CD4-positive, alpha-beta memory T cell (primary cell): ENCODE measurements at regions not wholly inside any gene's neighbourhood (a gene's known extent, or its start where the extent isn't known, plus 50 kb on each side); places are given as distances from the start of the nearest gene placed in this dataset.
A peak's percentile ranks its signal among the peaks of the same experiment; 100 is the strongest.

Source experiments
- CTCF ChIA-PET: fragments of 350-600 bp; sonication (Branson Sonifier 250); formaldehyde crosslinking; loops from one replicate; lab custom pipeline; 2021; ENCODE audit warnings: inconsistent platforms; ENCODE audit not compliant: partially characterized antibody; lab: Charles Lee
- POLR2A ChIA-PET: fragments of 350-600 bp; sonication (Branson Sonifier 250); formaldehyde crosslinking; loops from one replicate; lab custom pipeline; 2021; ENCODE audit not compliant: partially characterized antibody; lab: Charles Lee
- DNase-seq, 5 donors: peaks; one replicate each; pipeline versions ENCODE4 v3.0.0 to v3.0.0-alpha.2; 2020 to 2022; ENCODE audit warnings: mixed read lengths in 1 of 5
- H3K27ac ChIP-seq: one replicate; pipeline ENCODE4 v1.7.0; 2013; ENCODE audit warnings: low read depth, low read length
- H3K27me3 ChIP-seq: 2 replicates; pipeline ENCODE4 v1.7.0; 2013; ENCODE audit warnings: mild to moderate bottlenecking, low read length, moderate library complexity; ENCODE audit not compliant: insufficient read depth
- H3K36me3 ChIP-seq: 2 replicates; pipeline ENCODE4 v1.7.0; 2013; ENCODE audit warnings: mild to moderate bottlenecking, low read length, moderate library complexity; ENCODE audit not compliant: insufficient read depth
- H3K4me1 ChIP-seq: 2 replicates; pipeline ENCODE4 v1.7.0; 2013; ENCODE audit warnings: mild to moderate bottlenecking, low read length, moderate library complexity; ENCODE audit not compliant: insufficient read depth
- H3K4me3 ChIP-seq, 2 donors: one replicate each; pipeline ENCODE4 v1.7.0; 2013; ENCODE audit warnings: low read length in 2 of 2, mild to moderate bottlenecking in 1 of 2
- H3K9me3 ChIP-seq, 2 donors: one replicate each; pipeline ENCODE4 v1.7.0; 2013; ENCODE audit warnings: low read length in 2 of 2, control low read depth in 1 of 2; ENCODE audit not compliant: control insufficient read depth in 1 of 2
- H3K27ac Mint-ChIP-seq, 7 donors: one replicate each; pipeline ENCODE4 v1.8.0; 2020 to 2021; ENCODE audit warnings: mixed read lengths in 7 of 7, mild to moderate bottlenecking in 6 of 7, inconsistent platforms in 3 of 7, moderate library complexity in 3 of 7
- H3K27me3 Mint-ChIP-seq, 2 donors: one replicate each; pipeline ENCODE4 v1.8.0; 2020 to 2021; ENCODE audit warnings: mixed read lengths in 2 of 2
- H3K36me3 Mint-ChIP-seq, 2 donors: one replicate each; pipeline ENCODE4 v1.8.0; 2020 to 2021; ENCODE audit warnings: mixed read lengths in 2 of 2, inconsistent platforms in 1 of 2, mild to moderate bottlenecking in 1 of 2
- H3K4me1 Mint-ChIP-seq, 4 donors: one replicate each; pipeline ENCODE4 v1.8.0; 2020 to 2021; ENCODE audit warnings: mixed read lengths in 4 of 4, mild to moderate bottlenecking in 1 of 4
- H3K4me3 Mint-ChIP-seq, 8 donors: one replicate each; pipeline ENCODE4 v1.8.0; 2020 to 2021; ENCODE audit warnings: mixed read lengths in 8 of 8, mild to moderate bottlenecking in 7 of 8, moderate library complexity in 6 of 8, inconsistent platforms in 3 of 8
- H3K9me3 Mint-ChIP-seq, 8 donors: one replicate each; pipeline ENCODE4 v1.8.0; 2020 to 2021; ENCODE audit warnings: mixed read lengths in 8 of 8, mild to moderate bottlenecking in 5 of 8, inconsistent platforms in 3 of 8, moderate library complexity in 1 of 8
- intact Hi-C: fragments of 100-400 bp; cut with micrococcal nuclease; formaldehyde crosslinking; loops from one replicate; pipeline ENCODE4 v1.15.1; 2023

GRCh38 chr13:40130871-40131636, 475.6 kb downstream of the COG6 start:
- Mint-ChIP-seq H3K4me1 (peaks cover 21 to 39% (median 28%) of the 10 kb centered on the region in 4 donors), H3K9me3 (peaks cover 0 to 1% (median 0%) of the 10 kb centered on the region in 8 donors), H3K27ac (no peak overlapping the region), H3K36me3 (no peaks in the 10 kb centered on the region), H3K4me3 (no peak overlapping the region), H3K27me3 (no peaks in the 10 kb centered on the region)
- Histone ChIP-seq H3K4me3 (no peak overlapping the region), H3K27ac (no peak overlapping the region), H3K36me3 (no peaks in the 10 kb centered on the region), H3K9me3 (no peaks in the 10 kb centered on the region), H3K27me3 (no peaks in the 10 kb centered on the region), H3K4me1 (peaks cover 33% of the 10 kb centered on the region)
- DNase-seq = no peak
- POLR2A ChIA-PET = no interaction called here
- intact Hi-C loops = no loop called here
- CTCF ChIA-PET = interaction anchor here (0.7 kb wide), 1 partner anchor 260 kb away, joined by 3 read pairs; no protein-coding TSS in a partner anchor

GRCh38 chr13:40132249-40132648, 476.8 kb downstream of the COG6 start:
- no peaks in the 10 kb centered on the region for H3K36me3 Mint-ChIP-seq
- no peak overlapping the region for H3K4me3 ChIP-seq
- intact Hi-C loops = no loop called here
- H3K27ac ChIP-seq = no peak overlapping the region
- no peaks in the 10 kb centered on the region for H3K9me3 ChIP-seq
- H3K4me3 Mint-ChIP-seq = no peak overlapping the region
- POLR2A ChIA-PET = no interaction called here
- peaks cover 13 to 31% (median 21%) of the 10 kb centered on the region in 4 donors for H3K4me1 Mint-ChIP-seq
- no peaks in the 10 kb centered on the region for H3K36me3 ChIP-seq
- peak in 1 of 5 donors; percentile 38 for DNase-seq
- H3K4me1 ChIP-seq = peaks cover 21% of the 10 kb centered on the region
- peak overlapping the region in 1 of 7 donors; percentile 24 for H3K27ac Mint-ChIP-seq
- H3K9me3 Mint-ChIP-seq = peaks cover 0 to 2% (median 0%) of the 10 kb centered on the region in 8 donors
- no peaks in the 10 kb centered on the region for H3K27me3 Mint-ChIP-seq
- CTCF ChIA-PET = interaction anchor here (1.1 kb wide), 1 partner anchor 184 kb away, joined by 3 read pairs; no protein-coding TSS in a partner anchor
- H3K27me3 ChIP-seq = no peaks in the 10 kb centered on the region

GRCh38 chr13:40136896-40137295, 481.4 kb downstream of the COG6 start:
- no peak for DNase-seq
- no peak overlapping the region for H3K4me3 Mint-ChIP-seq
- Histone ChIP-seq H3K4me1 (peaks cover 14% of the 10 kb centered on the region), H3K4me3 (no peak overlapping the region), H3K27ac (no peak overlapping the region), H3K36me3 (no peaks in the 10 kb centered on the region), H3K27me3 (no peaks in the 10 kb centered on the region), H3K9me3 (no peaks in the 10 kb centered on the region)
- POLR2A ChIA-PET = no interaction called here
- peaks cover 0 to 2% (median 0%) of the 10 kb centered on the region in 8 donors for H3K9me3 Mint-ChIP-seq
- H3K36me3 Mint-ChIP-seq = no peaks in the 10 kb centered on the region
- CTCF ChIA-PET = interaction anchor here (1.3 to 1.7 kb wide), 2 partner anchors 10 to 44 kb away, joined by 4 to 5 read pairs; no protein-coding TSS in a partner anchor
- H3K27ac Mint-ChIP-seq = peak overlapping the region in 1 of 7 donors; percentile 18
- H3K4me1 Mint-ChIP-seq = peaks cover 6 to 18% (median 13%) of the 10 kb centered on the region in 4 donors
- H3K27me3 Mint-ChIP-seq = no peaks in the 10 kb centered on the region
- intact Hi-C loops = no loop called here

GRCh38 chr13:40137400-40137799, 481.9 kb downstream of the COG6 start:
- intact Hi-C loops = no loop called here
- peaks cover 5 to 18% (median 12%) of the 10 kb centered on the region in 4 donors for H3K4me1 Mint-ChIP-seq
- H3K27ac Mint-ChIP-seq = no peak overlapping the region
- DNase-seq = no peak
- CTCF ChIA-PET = interaction anchor here (0.7 to 1.7 kb wide), 3 partner anchors 9 to 43 kb away, joined by 3 to 5 read pairs (median 4); no protein-coding TSS in a partner anchor
- no peaks in the 10 kb centered on the region for H3K27me3 Mint-ChIP-seq
- Histone ChIP-seq H3K4me3 (no peak overlapping the region), H3K9me3 (no peaks in the 10 kb centered on the region), H3K27me3 (no peaks in the 10 kb centered on the region), H3K4me1 (peaks cover 14% of the 10 kb centered on the region), H3K27ac (no peak overlapping the region), H3K36me3 (no peaks in the 10 kb centered on the region)
- no peak overlapping the region for H3K4me3 Mint-ChIP-seq
- POLR2A ChIA-PET = no interaction called here
- peaks cover 0 to 2% (median 0%) of the 10 kb centered on the region in 8 donors for H3K9me3 Mint-ChIP-seq
- no peaks in the 10 kb centered on the region for H3K36me3 Mint-ChIP-seq

- H3K27ac Mint-ChIP-seq = peak overlapping the region in 2 of 7 donors; percentile 42 to 62
- DNase-seq = no peak
- H3K27me3 Mint-ChIP-seq = no peaks in the 10 kb centered on the region
- H3K4me3 Mint-ChIP-seq = no peak overlapping the region
- Histone ChIP-seq H3K36me3 (no peaks in the 10 kb centered on the region), H3K4me3 (no peak overlapping the region), H3K9me3 (no peaks in the 10 kb centered on the region), H3K27ac (no peak overlapping the region), H3K4me1 (peaks cover 14% of the 10 kb centered on the region), H3K27me3 (no peaks in the 10 kb centered on the region)
- H3K4me1 Mint-ChIP-seq = peaks cover 11 to 29% (median 20%) of the 10 kb centered on the region in 4 donors
- peaks cover 0 to 2% (median 0%) of the 10 kb centered on the region in 8 donors for H3K9me3 Mint-ChIP-seq
- ChIA-PET POLR2A (no interaction called here), CTCF (interaction anchor here (1.2 kb wide), 1 partner anchor 67 kb away, joined by 3 read pairs; no protein-coding TSS in a partner anchor)
- intact Hi-C loops = no loop called here
- H3K36me3 Mint-ChIP-seq = no peaks in the 10 kb centered on the region
These were observed 484.5 kb downstream of the COG6 start for GRCh38 chr13:40139896-40140520.

GRCh38 chr13:40141859-40142555, 486.5 kb downstream of the COG6 start:
- peaks cover 27% of the 10 kb centered on the region for H3K4me1 ChIP-seq
- no peaks in the 10 kb centered on the region for H3K27me3 ChIP-seq
- H3K4me3 ChIP-seq = no peak overlapping the region
- no peak for DNase-seq
- POLR2A ChIA-PET = no interaction called here
- no peaks in the 10 kb centered on the region for H3K36me3 Mint-ChIP-seq
- intact Hi-C loops = no loop called here
- CTCF ChIA-PET = interaction anchor here (0.7 to 1.2 kb wide), 2 partner anchors 175 to 348 kb away, joined by 3 read pairs; no protein-coding TSS in a partner anchor
- H3K9me3 Mint-ChIP-seq = peaks cover 0 to 1% (median 0%) of the 10 kb centered on the region in 8 donors
- no peaks in the 10 kb centered on the region for H3K36me3 ChIP-seq
- peaks cover 23 to 36% (median 31%) of the 10 kb centered on the region in 4 donors for H3K4me1 Mint-ChIP-seq
- H3K4me3 Mint-ChIP-seq = peak overlapping the region in 1 of 8 donors; percentile 31
- peak overlapping the region in 3 of 7 donors; percentile 6 to 83 (median 81) for H3K27ac Mint-ChIP-seq
- no peaks in the 10 kb centered on the region for H3K27me3 Mint-ChIP-seq
- no peaks in the 10 kb centered on the region for H3K9me3 ChIP-seq
- no peak overlapping the region for H3K27ac ChIP-seq
